Hematopoietic multipotent progenitor cell treated with erythropoietin and hydrocortisone succinate and interleukin-3 and kit ligand, for 4 days (in vitro differentiated cells): ENCODE measurements at regions not wholly inside any gene's neighbourhood (a gene's known extent, or its start where the extent isn't known, plus 50 kb on each side); places are given as distances from the start of the nearest gene placed in this dataset.

ENCODE experiments used
- DNase-seq: peaks from one replicate; pipeline ENCODE4 v3.0.0-alpha.2; 2015

GRCh38 chr17:74149597-74150427 lies 53.7 kb upstream of the RPL38 start:
- DNase-seq, result no peak

- no peak for DNase-seq
Observed at GRCh38 chr17:74150428-74151025, 53.0 kb upstream of the RPL38 start.

GRCh38 chr17:74151551-74152315 lies 51.7 kb upstream of the RPL38 start:
- DNase-seq, result no peak

- DNase-seq, result no peak
Observed at GRCh38 chr17:74152591-74153455, 50.7 kb upstream of the RPL38 start.

- DNase-seq, result no peak
Observed at GRCh38 chr17:74153456-74153810, 50.0 kb upstream of the RPL38 start.
